ENCODE measurements at regions not wholly inside any gene's neighbourhood (a gene's known extent, or its start where the extent isn't known, plus 50 kb on each side); places are given as distances from the start of the nearest gene placed in this dataset.
A peak's percentile ranks its signal among the peaks of the same experiment; 100 is the strongest.

DNA sequence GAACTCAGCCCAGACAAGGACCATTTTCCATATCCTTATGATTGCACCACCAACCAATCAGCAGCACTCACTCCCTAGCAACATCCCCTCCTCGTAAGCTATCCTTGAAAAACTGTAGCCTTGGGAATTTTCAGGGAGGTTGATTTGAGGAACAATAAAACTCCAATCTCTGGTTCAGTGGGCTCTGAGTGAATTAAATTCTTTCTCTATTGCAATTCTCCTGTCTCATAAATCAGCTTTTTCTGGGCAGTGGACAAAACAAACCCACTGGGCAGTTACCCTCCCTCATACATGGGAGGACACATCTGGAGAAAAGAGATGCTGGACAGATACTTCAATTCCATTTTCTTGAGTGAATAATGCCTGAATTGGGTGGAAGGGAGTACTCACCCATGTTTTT, 115.4 kb upstream of the STXBP5 start:
- H3K9ac ChIP-seq: no peak overlapping the region
- no peaks in the 10 kb centered on the region for H3K27me3 ChIP-seq (ENCODE audit: insufficient read depth, low read depth)
- H3K4me2 ChIP-seq: peak overlapping the region; percentile 8; the same call in 1 of the 2 replicates
- no peak overlapping the region for H2AFZ ChIP-seq (ENCODE audit: low read depth)
- peaks cover 6% of the 10 kb centered on the region for H3K4me1 ChIP-seq (ENCODE audit: low read depth, poor library complexity, severe bottlenecking)
- no peak overlapping the region for H3K4me3 ChIP-seq (IDR thresholded peaks at IDR 0.05; ENCODE audit: insufficient read depth, low read depth, low read length)
- TF ChIP-seq, protein P1, sequence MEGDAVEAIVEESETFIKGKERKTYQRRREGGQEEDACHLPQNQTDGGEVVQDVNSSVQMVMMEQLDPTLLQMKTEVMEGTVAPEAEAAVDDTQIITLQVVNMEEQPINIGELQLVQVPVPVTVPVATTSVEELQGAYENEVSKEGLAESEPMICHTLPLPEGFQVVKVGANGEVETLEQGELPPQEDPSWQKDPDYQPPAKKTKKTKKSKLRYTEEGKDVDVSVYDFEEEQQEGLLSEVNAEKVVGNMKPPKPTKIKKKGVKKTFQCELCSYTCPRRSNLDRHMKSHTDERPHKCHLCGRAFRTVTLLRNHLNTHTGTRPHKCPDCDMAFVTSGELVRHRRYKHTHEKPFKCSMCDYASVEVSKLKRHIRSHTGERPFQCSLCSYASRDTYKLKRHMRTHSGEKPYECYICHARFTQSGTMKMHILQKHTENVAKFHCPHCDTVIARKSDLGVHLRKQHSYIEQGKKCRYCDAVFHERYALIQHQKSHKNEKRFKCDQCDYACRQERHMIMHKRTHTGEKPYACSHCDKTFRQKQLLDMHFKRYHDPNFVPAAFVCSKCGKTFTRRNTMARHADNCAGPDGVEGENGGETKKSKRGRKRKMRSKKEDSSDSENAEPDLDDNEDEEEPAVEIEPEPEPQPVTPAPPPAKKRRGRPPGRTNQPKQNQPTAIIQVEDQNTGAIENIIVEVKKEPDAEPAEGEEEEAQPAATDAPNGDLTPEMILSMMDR (conservative IDR thresholded peaks at IDR 0.05; ENCODE audit: low read depth, low read length): no peak
- H4K20me1 ChIP-seq (ENCODE audit: insufficient read depth): no peaks in the 10 kb centered on the region
- H3K36me3 ChIP-seq (ENCODE audit: insufficient read depth): no peaks in the 10 kb centered on the region
- H3K79me2 ChIP-seq (ENCODE audit: insufficient read depth, low read depth): no peaks in the 10 kb centered on the region
- H3K27ac ChIP-seq: no peak overlapping the region

DNA sequence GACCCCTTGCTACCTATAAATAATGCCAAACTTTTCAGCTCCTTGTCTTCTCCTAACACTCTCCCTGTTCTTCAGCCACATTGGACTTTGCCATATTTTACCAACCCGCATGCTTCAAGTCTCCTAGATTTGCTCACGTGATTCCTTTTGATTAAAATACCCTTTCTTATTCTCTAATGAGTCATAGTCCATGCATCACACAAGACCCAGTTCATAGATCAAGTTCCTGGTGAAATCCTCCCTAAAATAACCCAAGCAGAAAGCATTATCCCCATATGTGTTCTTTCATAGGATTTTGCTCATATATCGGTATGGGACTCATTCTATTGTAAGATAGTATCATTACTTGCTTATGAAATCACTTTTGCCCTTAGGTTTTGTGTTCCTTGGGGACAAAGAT, 108.9 kb upstream of the STXBP5 start:
- TF ChIP-seq, protein P1 (conservative IDR thresholded peaks at IDR 0.05; ENCODE audit: low read depth, low read length): no peak
- Histone ChIP-seq H3K27me3 (ENCODE audit: insufficient read depth, low read depth) (no peaks in the 10 kb centered on the region), H3K9ac (no peak overlapping the region), H3K79me2 (ENCODE audit: insufficient read depth, low read depth) (no peaks in the 10 kb centered on the region), H3K4me2 (no peak overlapping the region), H3K4me3 (IDR thresholded peaks at IDR 0.05; ENCODE audit: insufficient read depth, low read depth, low read length) (no peak overlapping the region), H2AFZ (ENCODE audit: low read depth) (no peak overlapping the region), H4K20me1 (ENCODE audit: insufficient read depth) (no peaks in the 10 kb centered on the region), H3K4me1 (ENCODE audit: low read depth, poor library complexity, severe bottlenecking) (no peaks in the 10 kb centered on the region), H3K27ac (no peak overlapping the region), H3K36me3 (ENCODE audit: insufficient read depth) (no peaks in the 10 kb centered on the region)

DNA sequence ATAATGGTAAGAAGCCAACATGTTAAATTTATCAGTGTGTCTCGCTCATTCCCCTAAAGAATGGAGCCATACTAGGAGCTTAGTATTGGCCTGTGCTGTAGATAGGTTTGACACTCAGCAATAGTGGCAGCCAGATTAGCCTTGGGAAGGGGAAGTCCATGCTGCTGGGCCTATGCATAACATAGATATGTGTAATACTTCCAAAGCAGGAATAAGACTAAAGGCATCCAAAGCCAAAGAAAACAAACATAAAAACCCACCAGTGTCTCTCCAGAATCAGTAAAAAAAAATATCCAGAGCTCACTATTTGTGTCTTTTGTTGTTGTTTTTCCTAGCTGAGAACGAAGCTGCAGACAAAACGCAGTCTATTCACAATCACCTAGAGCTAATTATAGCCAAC, 104.2 kb upstream of the STXBP5 start:
- Histone ChIP-seq H4K20me1 (ENCODE audit: insufficient read depth) (no peaks in the 10 kb centered on the region), H3K79me2 (ENCODE audit: insufficient read depth, low read depth) (no peaks in the 10 kb centered on the region), H2AFZ (ENCODE audit: low read depth) (no peak overlapping the region), H3K4me2 (no peak overlapping the region), H3K36me3 (ENCODE audit: insufficient read depth) (no peaks in the 10 kb centered on the region), H3K27ac (no peak overlapping the region), H3K4me3 (IDR thresholded peaks at IDR 0.05; ENCODE audit: insufficient read depth, low read depth, low read length) (no peak overlapping the region), H3K9ac (no peak overlapping the region), H3K27me3 (ENCODE audit: insufficient read depth, low read depth) (no peaks in the 10 kb centered on the region), H3K4me1 (ENCODE audit: low read depth, poor library complexity, severe bottlenecking) (peaks cover 4% of the 10 kb centered on the region)
- TF ChIP-seq, protein P1 (conservative IDR thresholded peaks at IDR 0.05; ENCODE audit: low read depth, low read length): no peak

DNA sequence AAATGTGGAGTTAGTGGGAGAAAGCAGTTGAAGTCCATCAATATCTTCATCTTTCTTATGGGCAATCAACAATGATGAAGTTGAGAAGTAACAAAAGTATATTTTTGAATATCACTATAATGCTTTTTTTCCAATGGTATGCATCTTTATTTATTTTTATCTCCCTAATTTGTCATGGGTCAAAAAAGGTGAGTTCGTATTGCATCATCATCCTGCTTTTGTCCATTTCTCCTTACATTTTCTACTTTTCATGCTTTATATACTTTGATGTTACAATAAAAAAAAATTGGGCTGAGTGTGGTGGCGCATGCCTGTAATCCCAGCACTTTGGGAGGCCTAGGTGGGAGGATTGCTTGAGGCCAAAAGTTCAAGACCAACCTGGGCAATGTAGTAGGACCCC, 101.2 kb upstream of the STXBP5 start:
- Histone ChIP-seq H3K79me2 (ENCODE audit: insufficient read depth, low read depth) (no peaks in the 10 kb centered on the region), H3K36me3 (ENCODE audit: insufficient read depth) (no peaks in the 10 kb centered on the region), H3K4me2 (no peak overlapping the region), H3K4me1 (ENCODE audit: low read depth, poor library complexity, severe bottlenecking) (peaks cover 4% of the 10 kb centered on the region), H2AFZ (ENCODE audit: low read depth) (no peak overlapping the region), H3K9ac (no peak overlapping the region), H3K27me3 (ENCODE audit: insufficient read depth, low read depth) (no peaks in the 10 kb centered on the region), H4K20me1 (ENCODE audit: insufficient read depth) (no peaks in the 10 kb centered on the region), H3K27ac (no peak overlapping the region), H3K4me3 (IDR thresholded peaks at IDR 0.05; ENCODE audit: insufficient read depth, low read depth, low read length) (no peak overlapping the region)
- TF ChIP-seq, protein P1 (conservative IDR thresholded peaks at IDR 0.05; ENCODE audit: low read depth, low read length): no peak

All from KMS-11 (cell line).